Nephron (organoid): ENCODE measurements at regions not wholly inside any gene's neighbourhood (a gene's known extent, or its start where the extent isn't known, plus 50 kb on each side); places are given as distances from the start of the nearest gene placed in this dataset.

Source experiments
- H3K27ac Mint-ChIP-seq, 3 experiments: 2 replicates each; pipeline ENCODE4 v1.8.0; 2020; ENCODE audit warnings: mixed read lengths in 3 of 3, mild to moderate bottlenecking in 2 of 3, moderate library complexity in 1 of 3
- H3K27me3 Mint-ChIP-seq: 2 replicates; pipeline ENCODE4 v1.8.0; 2021; ENCODE audit warnings: low read depth, mild to moderate bottlenecking, moderate library complexity, mixed read lengths
- H3K36me3 Mint-ChIP-seq: 2 replicates; pipeline ENCODE4 v1.8.0; 2020; ENCODE audit warnings: low read depth, mixed read lengths
- H3K4me1 Mint-ChIP-seq: 2 replicates; pipeline ENCODE4 v1.8.0; 2020; ENCODE audit warnings: mixed read lengths
- H3K4me3 Mint-ChIP-seq, 3 experiments: 2 replicates each; pipeline ENCODE4 v1.8.0; 2020; ENCODE audit warnings: mild to moderate bottlenecking in 3 of 3, mixed read lengths in 3 of 3, moderate library complexity in 2 of 3
- H3K9me3 Mint-ChIP-seq: 2 replicates; pipeline ENCODE4 v1.8.0; 2020; ENCODE audit warnings: mixed read lengths
- TF ChIP-seq, protein P1 (sequence below), 3 experiments: fragments of 200-600 bp; sonication (generic); IDR thresholded peaks; one replicate each; pipeline ENCODE4 v1.5.0; 2021; ENCODE audit warnings: antibody characterized with exemption in 3 of 3; ENCODE audit not compliant: unreplicated experiment in 3 of 3

DNA sequence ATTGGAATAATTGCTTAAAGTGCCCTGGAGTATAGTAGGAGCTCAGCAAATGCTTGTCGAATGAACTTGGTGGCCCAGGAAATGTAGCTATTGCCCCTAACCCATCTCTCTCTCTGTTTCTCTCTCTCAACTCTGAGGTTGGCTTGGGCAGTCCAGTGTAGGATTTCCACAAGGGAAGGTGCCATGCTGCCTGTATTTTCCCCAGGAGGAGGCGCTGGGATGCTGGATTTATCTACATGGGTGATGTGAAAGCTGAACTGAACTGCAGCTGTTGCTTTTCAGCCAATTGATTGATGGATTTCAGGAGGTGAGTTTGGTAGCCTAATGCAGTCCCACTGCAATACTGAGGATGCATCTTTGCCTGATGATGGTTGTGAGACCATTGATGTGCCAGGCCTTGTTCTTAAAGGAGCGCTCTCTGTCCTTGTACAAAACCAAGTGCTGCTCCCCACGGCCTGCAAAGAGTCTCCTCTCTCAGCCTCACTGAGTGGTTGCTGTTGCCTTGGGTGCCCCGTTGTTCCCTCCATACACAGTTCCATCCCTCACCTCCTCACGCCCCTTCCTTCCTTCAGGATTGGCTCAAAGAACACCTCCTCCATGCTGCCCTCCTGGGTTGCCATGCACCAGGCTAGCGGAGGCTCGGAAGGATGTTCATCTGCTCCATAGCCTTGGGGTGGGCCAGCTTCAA, 200.6 kb downstream of the GLRX3 start:
- TF ChIP-seq, protein P1, sequence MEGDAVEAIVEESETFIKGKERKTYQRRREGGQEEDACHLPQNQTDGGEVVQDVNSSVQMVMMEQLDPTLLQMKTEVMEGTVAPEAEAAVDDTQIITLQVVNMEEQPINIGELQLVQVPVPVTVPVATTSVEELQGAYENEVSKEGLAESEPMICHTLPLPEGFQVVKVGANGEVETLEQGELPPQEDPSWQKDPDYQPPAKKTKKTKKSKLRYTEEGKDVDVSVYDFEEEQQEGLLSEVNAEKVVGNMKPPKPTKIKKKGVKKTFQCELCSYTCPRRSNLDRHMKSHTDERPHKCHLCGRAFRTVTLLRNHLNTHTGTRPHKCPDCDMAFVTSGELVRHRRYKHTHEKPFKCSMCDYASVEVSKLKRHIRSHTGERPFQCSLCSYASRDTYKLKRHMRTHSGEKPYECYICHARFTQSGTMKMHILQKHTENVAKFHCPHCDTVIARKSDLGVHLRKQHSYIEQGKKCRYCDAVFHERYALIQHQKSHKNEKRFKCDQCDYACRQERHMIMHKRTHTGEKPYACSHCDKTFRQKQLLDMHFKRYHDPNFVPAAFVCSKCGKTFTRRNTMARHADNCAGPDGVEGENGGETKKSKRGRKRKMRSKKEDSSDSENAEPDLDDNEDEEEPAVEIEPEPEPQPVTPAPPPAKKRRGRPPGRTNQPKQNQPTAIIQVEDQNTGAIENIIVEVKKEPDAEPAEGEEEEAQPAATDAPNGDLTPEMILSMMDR (IDR thresholded peaks at IDR 0.05; ENCODE audit: unreplicated experiment in 3 of 3): peak in 2 of 3 experiments; percentile 19 to 27
- no peaks in the 10 kb centered on the region for H3K4me1 Mint-ChIP-seq
- no peak overlapping the region for H3K4me3 Mint-ChIP-seq
- H3K27ac Mint-ChIP-seq: no peak overlapping the region
- H3K27me3 Mint-ChIP-seq: peaks cover 35% of the 10 kb centered on the region
- H3K36me3 Mint-ChIP-seq: no peaks in the 10 kb centered on the region
- H3K9me3 Mint-ChIP-seq: no peaks in the 10 kb centered on the region

DNA sequence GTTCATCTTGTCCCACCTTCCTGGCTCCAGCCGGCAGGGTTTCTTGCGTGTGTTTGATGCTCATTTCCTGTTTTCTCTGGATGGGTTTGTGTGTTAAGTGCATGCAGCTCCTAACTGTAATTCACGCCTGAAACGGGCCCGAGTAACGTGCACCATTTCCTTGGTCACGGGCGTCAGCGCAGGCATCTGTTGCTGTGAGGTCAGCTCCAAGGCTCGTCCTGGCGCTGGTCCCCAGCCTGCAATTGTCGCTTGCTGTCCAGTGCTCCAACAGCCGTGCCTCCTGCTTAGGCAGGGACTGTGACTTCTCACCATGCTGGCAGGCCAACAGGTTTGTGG, 201.1 kb downstream of the GLRX3 start:
- no peak overlapping the region for H3K27ac Mint-ChIP-seq
- TF ChIP-seq, protein P1 (IDR thresholded peaks at IDR 0.05; ENCODE audit: unreplicated experiment in 3 of 3): no peak
- H3K4me3 Mint-ChIP-seq: no peak overlapping the region
- no peaks in the 10 kb centered on the region for H3K9me3 Mint-ChIP-seq
- H3K27me3 Mint-ChIP-seq: peaks cover 40% of the 10 kb centered on the region
- no peaks in the 10 kb centered on the region for H3K4me1 Mint-ChIP-seq
- H3K36me3 Mint-ChIP-seq: no peaks in the 10 kb centered on the region

- no peak overlapping the region for H3K27ac Mint-ChIP-seq
Observed at GRCh38 chr10:130337696-130338635, 201.8 kb downstream of the GLRX3 start.

DNA sequence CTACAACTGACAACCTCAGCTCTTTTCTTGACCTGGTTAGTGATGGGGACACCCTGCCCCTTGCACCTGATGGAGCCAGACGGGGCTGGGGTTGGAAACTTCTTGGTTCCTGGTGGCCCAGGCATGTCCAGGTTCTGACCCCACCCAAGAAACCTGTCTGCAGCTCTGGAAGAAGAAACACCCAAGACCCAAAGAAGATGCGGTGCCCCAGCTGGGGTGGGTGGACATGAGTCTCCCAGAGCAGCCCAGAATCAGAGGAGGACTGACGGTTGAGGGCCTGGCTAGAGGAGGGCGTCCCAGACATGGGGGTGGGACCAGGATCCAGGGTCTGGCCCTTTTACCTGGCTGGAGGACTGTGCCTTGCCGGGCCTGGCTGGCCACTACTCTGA, 202.4 kb downstream of the GLRX3 start:
- Mint-ChIP-seq H3K4me1 (no peaks in the 10 kb centered on the region), H3K4me3 (no peak overlapping the region), H3K27me3 (peaks cover 44% of the 10 kb centered on the region), H3K9me3 (no peaks in the 10 kb centered on the region), H3K36me3 (no peaks in the 10 kb centered on the region), H3K27ac (no peak overlapping the region)
- TF ChIP-seq, protein P1 (IDR thresholded peaks at IDR 0.05; ENCODE audit: unreplicated experiment in 3 of 3): no peak

More at GRCh38 chr10:130337696-130338635, 201.8 kb downstream of the GLRX3 start:
- no peaks in the 10 kb centered on the region for H3K9me3 Mint-ChIP-seq
- H3K36me3 Mint-ChIP-seq: no peaks in the 10 kb centered on the region
- no peaks in the 10 kb centered on the region for H3K4me1 Mint-ChIP-seq
- TF ChIP-seq, protein P1 (IDR thresholded peaks at IDR 0.05; ENCODE audit: unreplicated experiment in 3 of 3): no peak
- H3K4me3 Mint-ChIP-seq: no peak overlapping the region
- peaks cover 43% of the 10 kb centered on the region for H3K27me3 Mint-ChIP-seq

DNA sequence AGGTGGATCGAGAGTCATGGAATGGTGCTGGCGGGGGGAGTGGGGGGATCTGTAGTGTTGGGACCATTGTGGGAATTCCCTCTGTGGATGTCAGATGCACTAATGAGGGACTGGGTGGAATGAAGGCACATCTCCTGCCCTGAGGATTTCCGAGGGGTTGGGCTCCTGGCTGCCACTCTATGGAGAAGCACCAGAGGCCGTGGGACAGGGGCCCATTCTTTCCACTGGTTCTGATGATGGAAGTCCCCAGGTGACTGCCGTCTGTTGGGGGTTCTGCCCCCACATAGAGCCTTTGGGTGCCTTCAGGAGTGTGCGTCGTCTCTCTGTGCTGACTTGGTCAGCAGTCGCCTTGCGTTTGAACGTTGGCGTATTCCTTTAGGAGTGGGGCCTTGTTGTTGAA, 202.9 kb downstream of the GLRX3 start:
- TF ChIP-seq, protein P1 (IDR thresholded peaks at IDR 0.05; ENCODE audit: unreplicated experiment in 3 of 3): no peak
- Mint-ChIP-seq H3K9me3 (no peaks in the 10 kb centered on the region), H3K4me3 (no peak overlapping the region)

More for the DNA sequence above, 202.9 kb downstream of the GLRX3 start:
- Mint-ChIP-seq H3K27me3 (peaks cover 42% of the 10 kb centered on the region), H3K36me3 (no peaks in the 10 kb centered on the region), H3K27ac (no peak overlapping the region), H3K4me1 (no peaks in the 10 kb centered on the region)
